MCF 10A (cell line): ENCODE measurements at regions not wholly inside any gene's neighbourhood (a gene's known extent, or its start where the extent isn't known, plus 50 kb on each side); places are given as distances from the start of the nearest gene placed in this dataset.

Experiments used
- BruUV-seq: library from RNA; stranded (reverse); fragments of 400-500 nt; replicated peaks from 2 replicates; lab custom pipeline; 2021; lab: Mats Ljungman, UMichigan
- CTCF ChIA-PET: fragments of 300-600 bp; sonication (Branson Sonifier 250); formaldehyde crosslinking; extraction: SDS; loops from one replicate; lab custom pipeline; 2021; ENCODE audit warnings: antibody characterized with exemption, inconsistent platforms; lab: Yijun Ruan, JAX
- POLR2A ChIA-PET: fragments of 300-600, 350-650 bp; sonication (Branson Sonifier 250); formaldehyde crosslinking; extraction: SDS; loops from one replicate; lab custom pipeline; 2020; ENCODE audit warnings: antibody characterized with exemption, inconsistent platforms; lab: Yijun Ruan, JAX
- DNase-seq: peaks from one replicate; pipeline ENCODE4 v3.0.0-alpha.2; 2018; ENCODE audit not compliant: unreplicated experiment
- H3K27ac Mint-ChIP-seq: one replicate; pipeline ENCODE4 v1.8.0; 2022; ENCODE audit warnings: mild to moderate bottlenecking, low read depth, mixed read lengths; ENCODE audit not compliant: unreplicated experiment
- H3K27me3 Mint-ChIP-seq: one replicate; pipeline ENCODE4 v1.8.0; 2022; ENCODE audit warnings: mixed read lengths; ENCODE audit not compliant: insufficient read depth, unreplicated experiment
- H3K36me3 Mint-ChIP-seq: one replicate; pipeline ENCODE4 v1.8.0; 2022; ENCODE audit warnings: mild to moderate bottlenecking, moderate library complexity, mixed read lengths; ENCODE audit not compliant: insufficient read depth, unreplicated experiment
- H3K4me1 Mint-ChIP-seq: one replicate; pipeline ENCODE4 v1.8.0; 2022; ENCODE audit warnings: mixed read lengths; ENCODE audit not compliant: insufficient read depth, unreplicated experiment
- H3K4me3 Mint-ChIP-seq: one replicate; pipeline ENCODE4 v1.8.0; 2022; ENCODE audit warnings: mild to moderate bottlenecking, moderate library complexity, mixed read lengths; ENCODE audit not compliant: unreplicated experiment
- H3K9me3 Mint-ChIP-seq: one replicate; pipeline ENCODE4 v1.8.0; 2022; ENCODE audit warnings: mixed read lengths; ENCODE audit not compliant: unreplicated experiment
- CTCF ChIP-seq: fragments of 200-600 bp; IDR thresholded peaks from one replicate; pipeline ENCODE4 v1.8.0; 2022; ENCODE audit warnings: antibody characterized with exemption, mild to moderate bottlenecking; ENCODE audit not compliant: unreplicated experiment
- intact Hi-C: fragments of 100-400 bp; cut with micrococcal nuclease; formaldehyde crosslinking; loops from 2 replicates; pipeline ENCODE4 v1.14.1; 2022

GRCh38 chr4:60365176-60365575 lies 835.0 kb upstream of the ADGRL3 start:
- DNase-seq, result no peak
- H3K27ac Mint-ChIP-seq, result no peak overlapping the region
- H3K4me3 Mint-ChIP-seq, result no peak overlapping the region
- ChIA-PET CTCF (no interaction called here), POLR2A (no interaction called here)
- H3K4me1 Mint-ChIP-seq, result peaks cover 6% of the 10 kb centered on the region
- intact Hi-C loops, result no loop called here
- no peak for TF ChIP-seq CTCF
- H3K36me3 Mint-ChIP-seq, result no peaks in the 10 kb centered on the region
- no peaks in the 10 kb centered on the region for H3K27me3 Mint-ChIP-seq
- peaks cover 5% of the 10 kb centered on the region for H3K9me3 Mint-ChIP-seq
- no TSS peak for BruUV-seq

GRCh38 chr4:60366661-60367060 lies 833.5 kb upstream of the ADGRL3 start:
- POLR2A ChIA-PET, result no interaction called here
- no peaks in the 10 kb centered on the region for H3K4me1 Mint-ChIP-seq
- no peak for TF ChIP-seq CTCF
- no peaks in the 10 kb centered on the region for H3K27me3 Mint-ChIP-seq
- H3K9me3 Mint-ChIP-seq, result no peaks in the 10 kb centered on the region
- intact Hi-C loops, result no loop called here
- no peak overlapping the region for H3K27ac Mint-ChIP-seq
- no peak for DNase-seq
- H3K4me3 Mint-ChIP-seq, result no peak overlapping the region
- no TSS peak for BruUV-seq
- CTCF ChIA-PET, result no interaction called here
- no peaks in the 10 kb centered on the region for H3K36me3 Mint-ChIP-seq

- CTCF ChIA-PET, result no interaction called here
- no peak for DNase-seq
- POLR2A ChIA-PET, result no interaction called here
- intact Hi-C loops, result no loop called here
- H3K4me1 Mint-ChIP-seq, result no peaks in the 10 kb centered on the region
- peaks cover 15% of the 10 kb centered on the region for H3K9me3 Mint-ChIP-seq
- H3K27me3 Mint-ChIP-seq, result no peaks in the 10 kb centered on the region
- H3K4me3 Mint-ChIP-seq, result no peak overlapping the region
- BruUV-seq, result no TSS peak
- no peak for TF ChIP-seq CTCF
- no peaks in the 10 kb centered on the region for H3K36me3 Mint-ChIP-seq
- no peak overlapping the region for H3K27ac Mint-ChIP-seq
Observed at GRCh38 chr4:60368986-60369385, 831.1 kb upstream of the ADGRL3 start.

GRCh38 chr4:60378010-60378409 lies 822.1 kb upstream of the ADGRL3 start:
- Mint-ChIP-seq H3K9me3 (peaks cover 5% of the 10 kb centered on the region), H3K4me3 (no peak overlapping the region), H3K27ac (no peak overlapping the region), H3K4me1 (no peaks in the 10 kb centered on the region), H3K27me3 (no peaks in the 10 kb centered on the region), H3K36me3 (no peaks in the 10 kb centered on the region)
- CTCF ChIA-PET, result no interaction called here
- POLR2A ChIA-PET, result no interaction called here
- no peak for TF ChIP-seq CTCF
- no TSS peak for BruUV-seq
- intact Hi-C loops, result no loop called here
- DNase-seq, result no peak
